GM12878 (cell line): ENCODE measurements at regions not wholly inside any gene's neighbourhood (a gene's known extent, or its start where the extent isn't known, plus 50 kb on each side); places are given as distances from the start of the nearest gene placed in this dataset.

Source experiments
- ATAC-seq: fragments of 200-7000 bp; cut with Tn5 transposase; 3 replicates; pipeline ENCODE4 v1.9.1; 2020; ENCODE audit warnings: mild to moderate bottlenecking, moderate library complexity
- BruUV-seq: library from RNA; stranded (reverse); fragments of 400-500 nt; replicated peaks from 2 replicates; lab custom pipeline; 2021; lab: Mats Ljungman, UMichigan
- CTCF ChIA-PET: fragments of 300-600 bp; sonication (Branson Sonifier 250); formaldehyde crosslinking; extraction: SDS; loops from one replicate; lab custom pipeline; 2021; ENCODE audit warnings: inconsistent platforms; lab: Yijun Ruan, JAX
- POLR2A ChIA-PET: fragments of 350-600 bp; formaldehyde crosslinking; extraction: SDS; loops from one replicate; lab custom pipeline; 2021; ENCODE audit warnings: inconsistent platforms; lab: Charles Lee
- RAD21 ChIA-PET: fragments of 300-600 bp; sonication (Branson Sonifier 250); formaldehyde crosslinking; loops from one replicate; lab custom pipeline; 2023; ENCODE audit warnings: antibody characterized with exemption; ENCODE audit not compliant: unreplicated experiment; lab: Charles Lee
- SMC1A ChIA-PET: fragments of 300-600 bp; sonication (Branson Sonifier 250); formaldehyde crosslinking; loops from one replicate; lab custom pipeline; 2023; ENCODE audit not compliant: unreplicated experiment, uncharacterized antibody; lab: Charles Lee
- DNase-seq: peaks from one replicate; pipeline ENCODE4 v3.0.0-alpha.2; 2011; ENCODE audit warnings: low read depth, low spot score
- FAIRE-seq: peaks from 3 replicates; lab custom pipeline; 2011; peaks lifted over from hg19 to GRCh38; lab: Jason Lieb, UNC
- H2AFZ ChIP-seq: 2 replicates; pipeline ENCODE4 v1.6.0; 2011; ENCODE audit warnings: low read depth, low read length, control low read depth; ENCODE audit not compliant: control insufficient read depth
- H3K27ac ChIP-seq: 2 replicates; pipeline ENCODE4 v1.5.1; 2011; ENCODE audit warnings: control low read depth; ENCODE audit not compliant: control insufficient read depth, insufficient read depth
- H3K27me3 ChIP-seq, 2 experiments: replicated peaks in 1 of 2; 2 replicates each; pipeline versions ENCODE4 v1.6.0 to v1.6.1; 2011; ENCODE audit warnings: low read length in 1 of 2; ENCODE audit not compliant: control insufficient read depth in 2 of 2, insufficient read depth in 2 of 2
- H3K36me3 ChIP-seq, 2 experiments: 2 replicates each; pipeline ENCODE4 v1.5.1; 2011; ENCODE audit warnings: low read length in 1 of 2; ENCODE audit not compliant: control insufficient read depth in 2 of 2, insufficient read depth in 2 of 2
- H3K4me1 ChIP-seq: 2 replicates; pipeline ENCODE4 v1.6.1; 2011; ENCODE audit warnings: mild to moderate bottlenecking, low read length, moderate library complexity, mixed read lengths; ENCODE audit not compliant: control insufficient read depth, insufficient read depth
- H3K4me2 ChIP-seq: 2 replicates; pipeline ENCODE4 v1.6.0; 2011; ENCODE audit warnings: control low read depth; ENCODE audit not compliant: control insufficient read depth, insufficient read depth
- H3K4me3 ChIP-seq: fragments of 200-600 bp; sonication (generic); 2 replicates; pipeline ENCODE4 v1.5.1; 2016
- H3K79me2 ChIP-seq: 2 replicates; pipeline ENCODE4 v1.6.0; 2011; ENCODE audit warnings: low read length; ENCODE audit not compliant: control insufficient read depth, insufficient read depth
- H3K9ac ChIP-seq: 2 replicates; pipeline ENCODE4 v1.8.0; 2011; ENCODE audit warnings: low read length, control low read depth, mixed read lengths; ENCODE audit not compliant: control insufficient read depth, insufficient read depth
- H3K9me3 ChIP-seq: replicated peaks from 3 replicates; pipeline ENCODE4 v1.5.1; 2011; ENCODE audit warnings: mild to moderate bottlenecking, low read length; ENCODE audit not compliant: control insufficient read depth, insufficient read depth
- H4K20me1 ChIP-seq: 2 replicates; pipeline ENCODE4 v1.6.0; 2011; ENCODE audit not compliant: control insufficient read depth, insufficient read depth
- CTCF ChIP-seq, 3 experiments: IDR thresholded peaks in 2 of 3; conservative IDR thresholded peaks in 1 of 3; 2 replicates each; pipeline ENCODE4 v1.5.1; 2011; ENCODE audit warnings: low read depth in 3 of 3, low read length in 3 of 3, mild to moderate bottlenecking in 3 of 3, control low read depth in 2 of 3, moderate library complexity in 2 of 3, inconsistent platforms in 1 of 3, mixed read lengths in 1 of 3; ENCODE audit not compliant: control insufficient read depth in 2 of 3, insufficient read depth in 1 of 3; ENCODE audit errors: extremely low read depth in 1 of 3
- EP300 ChIP-seq, 2 experiments: fragments of 150-350 bp in 1 of 2; IDR thresholded peaks; 2 replicates each; pipeline ENCODE4 v1.6.1; 2011 to 2012; ENCODE audit warnings: low read depth in 2 of 2, low read length in 2 of 2, borderline replicate concordance in 1 of 2, improper control_type of control experiment in 1 of 2, inconsistent platforms in 1 of 2; ENCODE audit not compliant: control insufficient read depth in 1 of 2
- HDAC6 ChIP-seq: fragments of 200-600 bp; sonication (generic); IDR thresholded peaks from one replicate; pipeline ENCODE4 v1.8.0; 2017; ENCODE audit warnings: antibody characterized with exemption; ENCODE audit not compliant: unreplicated experiment
- NRF1 ChIP-seq: conservative IDR thresholded peaks from 2 replicates; pipeline ENCODE4 v1.6.1; 2011; ENCODE audit warnings: mild to moderate bottlenecking, low read depth, low read length, improper control_type of control experiment
- RUNX3 ChIP-seq: IDR thresholded peaks from 2 replicates; pipeline ENCODE4 v1.6.1; 2012; ENCODE audit warnings: low read length, inconsistent platforms
- SMARCA5 ChIP-seq: fragments of 450-650 bp; IDR thresholded peaks from 2 replicates; pipeline ENCODE4 v1.6.1; 2017; ENCODE audit warnings: mild to moderate bottlenecking
- SREBF1 ChIP-seq: IDR thresholded peaks from 2 replicates; pipeline ENCODE4 v1.6.1; 2012; ENCODE audit warnings: mild to moderate bottlenecking, low read length
- TAF1 ChIP-seq: IDR thresholded peaks from 2 replicates; pipeline ENCODE4 v1.6.1; 2011; ENCODE audit warnings: mild to moderate bottlenecking, low read depth, low read length, borderline replicate concordance
- ZNF24 ChIP-seq: fragments of 450-650 bp; IDR thresholded peaks from 2 replicates; pipeline ENCODE4 v1.6.1; 2017; ENCODE audit warnings: antibody characterized with exemption, mild to moderate bottlenecking
- WGBS: methylation state at CpG from one replicate; pipeline ENCODE4 v1.1.6; 2016; ENCODE audit warnings: low lambda C conversion rate; ENCODE audit not compliant: insufficient replicate concordance, insufficient coverage; ENCODE audit errors: missing lambda C conversion rate; 5-methylcytosine and 5-hydroxymethylcytosine counted together
- in situ Hi-C: fragments of 300-500 bp; cut with MboI; formaldehyde crosslinking; loops from 9 replicates; pipeline ENCODE4 v1.14.3; 2018; ENCODE audit warnings: mixed read lengths
- intact Hi-C: fragments of 100-400 bp; cut with micrococcal nuclease; formaldehyde crosslinking; loops from one replicate; pipeline ENCODE4 v1.14.2; 2022; ENCODE audit not compliant: unreplicated experiment
- TF ChIP-seq, protein P1 (sequence below): fragments of 450-650 bp; conservative IDR thresholded peaks from 2 replicates; pipeline ENCODE4 v1.6.1; 2017; ENCODE audit warnings: mild to moderate bottlenecking, moderate library complexity

DNA sequence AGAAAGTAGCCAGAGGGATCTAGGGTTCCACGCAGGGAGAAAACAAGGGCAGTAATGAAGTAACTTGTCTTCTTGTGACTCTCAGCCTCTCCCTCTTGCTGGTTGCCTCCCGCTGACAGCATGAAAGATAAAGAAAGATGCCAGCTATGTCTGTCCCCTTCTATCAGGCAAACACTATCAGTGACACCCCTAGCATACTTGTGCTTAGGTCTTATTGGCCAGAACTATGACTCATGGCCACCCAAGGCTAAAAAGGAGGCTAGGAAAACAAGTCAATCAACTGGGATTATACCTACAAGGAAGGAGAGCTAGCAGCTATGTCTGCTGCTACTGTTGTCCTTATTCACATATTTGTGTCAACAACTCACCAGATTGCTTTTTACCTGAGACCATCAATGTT is 206.8 kb upstream of the SOX4 start (continued):
- no peak for TF ChIP-seq EP300 (IDR thresholded peaks at IDR 0.05; ENCODE audit: borderline replicate concordance in 1 of 2, control insufficient read depth in 1 of 2, low read depth in 2 of 2, low read length in 2 of 2)
- TF ChIP-seq SMARCA5: no peak
- no peak for TF ChIP-seq CTCF (IDR thresholded peaks at IDR 0.05 in 2 of 3, conservative IDR thresholded peaks at IDR 0.05 in 1 of 3; ENCODE audit: control insufficient read depth in 2 of 3, extremely low read depth in 1 of 3, insufficient read depth in 1 of 3, low read depth in 3 of 3, low read length in 3 of 3)
- TF ChIP-seq HDAC6: no peak
- TF ChIP-seq TAF1: no peak
- TF ChIP-seq, protein P1, sequence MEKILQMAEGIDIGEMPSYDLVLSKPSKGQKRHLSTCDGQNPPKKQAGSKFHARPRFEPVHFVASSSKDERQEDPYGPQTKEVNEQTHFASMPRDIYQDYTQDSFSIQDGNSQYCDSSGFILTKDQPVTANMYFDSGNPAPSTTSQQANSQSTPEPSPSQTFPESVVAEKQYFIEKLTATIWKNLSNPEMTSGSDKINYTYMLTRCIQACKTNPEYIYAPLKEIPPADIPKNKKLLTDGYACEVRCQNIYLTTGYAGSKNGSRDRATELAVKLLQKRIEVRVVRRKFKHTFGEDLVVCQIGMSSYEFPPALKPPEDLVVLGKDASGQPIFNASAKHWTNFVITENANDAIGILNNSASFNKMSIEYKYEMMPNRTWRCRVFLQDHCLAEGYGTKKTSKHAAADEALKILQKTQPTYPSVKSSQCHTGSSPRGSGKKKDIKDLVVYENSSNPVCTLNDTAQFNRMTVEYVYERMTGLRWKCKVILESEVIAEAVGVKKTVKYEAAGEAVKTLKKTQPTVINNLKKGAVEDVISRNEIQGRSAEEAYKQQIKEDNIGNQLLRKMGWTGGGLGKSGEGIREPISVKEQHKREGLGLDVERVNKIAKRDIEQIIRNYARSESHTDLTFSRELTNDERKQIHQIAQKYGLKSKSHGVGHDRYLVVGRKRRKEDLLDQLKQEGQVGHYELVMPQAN: no peak
- no peak for TF ChIP-seq SREBF1
- TF ChIP-seq RUNX3: no peak
- no peak for TF ChIP-seq ZNF24
- TF ChIP-seq, all 136 proteins: peak for 0

- ChIA-PET SMC1A (no interaction called here), RAD21 (no interaction called here), POLR2A (no interaction called here), CTCF (no interaction called here)
- DNase-seq (no peak), ATAC-seq (no peak), FAIRE-seq (no peak)
- Histone ChIP-seq H3K36me3 (no peaks in the 10 kb centered on the region), H3K4me2 (no peak overlapping the region), H3K27me3 (no peaks in the 10 kb centered on the region), H3K4me3 (no peak overlapping the region), H4K20me1 (no peaks in the 10 kb centered on the region), H2AFZ (no peak overlapping the region), H3K79me2 (no peaks in the 10 kb centered on the region), H3K27ac (no peak overlapping the region), H3K9ac (no peak overlapping the region), H3K9me3 (no peaks in the 10 kb centered on the region; the same call in 2 of the 3 replicates), H3K4me1 (no peaks in the 10 kb centered on the region)
- in situ Hi-C loops (no loop called here), intact Hi-C loops (no loop called here)
- TF ChIP-seq NRF1: no peak
- BruUV-seq: no TSS peak
- WGBS: 66% methylated on average over 5 of the region's 5 CpGs
Observed at GRCh38 chr6:21390532-21391213, 202.9 kb upstream of the SOX4 start.
